Gastroesophageal sphincter (tissue), 4 donors: ENCODE measurements at regions not wholly inside any gene's neighbourhood (a gene's known extent, or its start where the extent isn't known, plus 50 kb on each side); places are given as distances from the start of the nearest gene placed in this dataset.

Experiments
- ATAC-seq: fragments of 150-250 bp; one replicate; pipeline ENCODE4 v1.9.1; 2016; ENCODE audit warnings: mild to moderate bottlenecking, moderate library complexity
- H3K27ac ChIP-seq, 4 donors: fragments of 200-600 bp; sonication (generic) in 3 of 4; 1 replicate in 3 of 4; 2 replicates in 1 of 4; pipeline ENCODE4 v1.5.1; 2016 to 2019
- H3K27me3 ChIP-seq: fragments of 200-600 bp; sonication (generic); one replicate; pipeline ENCODE4 v1.5.1; 2019
- H3K36me3 ChIP-seq, 2 donors: fragments of 200-600 bp; sonication (generic); one replicate each; pipeline ENCODE4 v1.5.1; 2019; ENCODE audit warnings: control low read depth in 1 of 2
- H3K4me1 ChIP-seq, 3 donors: fragments of 200-600 bp; sonication (generic); 1 replicate in 2 of 3; 2 replicates in 1 of 3; pipeline ENCODE4 v1.5.1; 2016 to 2019; ENCODE audit warnings: control low read depth in 2 of 3
- H3K4me3 ChIP-seq, 2 donors: fragments of 200-600 bp; sonication (generic); one replicate each; pipeline ENCODE4 v1.5.1; 2019; ENCODE audit warnings: mild to moderate bottlenecking in 1 of 2, moderate library complexity in 1 of 2
- H3K9me3 ChIP-seq, 3 donors: fragments of 200-600 bp; sonication (generic); one replicate each; pipeline ENCODE4 v1.5.1; 2017 to 2019; ENCODE audit warnings: control low read depth in 2 of 3
- CTCF ChIP-seq, 4 experiments: fragments of 200-600 bp in 2 of 4; fragments of 450-650 bp in 2 of 4; sonication (generic) in 1 of 4; IDR thresholded peaks; one replicate each; pipeline ENCODE4 v1.5.1; 2017 to 2019; ENCODE audit warnings: antibody characterized with exemption in 4 of 4, mild to moderate bottlenecking in 2 of 4, moderate library complexity in 2 of 4
- EP300 ChIP-seq: sonication (generic); formaldehyde crosslinking; IDR thresholded peaks from one replicate; pipeline ENCODE4 v1.6.1; 2017; ENCODE audit warnings: antibody characterized with exemption, mild to moderate bottlenecking
- POLR2A ChIP-seq, 2 donors: fragments of 450-650 bp; IDR thresholded peaks; one replicate each; pipeline ENCODE4 v1.6.1; 2017; ENCODE audit warnings: antibody characterized with exemption in 2 of 2, mild to moderate bottlenecking in 2 of 2, moderate library complexity in 1 of 2
- POLR2AphosphoS5 ChIP-seq: sonication (generic); formaldehyde crosslinking; IDR thresholded peaks from one replicate; pipeline ENCODE4 v1.6.1; 2017; ENCODE audit warnings: antibody characterized with exemption
- WGBS, 2 donors: methylation state at CpG; one replicate each; pipeline ENCODE4 v1.1.5; 2018; ENCODE audit warnings: low coverage in 1 of 2; 5-methylcytosine and 5-hydroxymethylcytosine counted together

- no peaks in the 10 kb centered on the region for H3K27me3 ChIP-seq
- no peak for ATAC-seq
- TF ChIP-seq EP300 (no peak), POLR2A (IDR thresholded peaks at IDR 0.05) (no peak), POLR2AphosphoS5 (no peak), CTCF (IDR thresholded peaks at IDR 0.05) (no peak)
- no peaks in the 10 kb centered on the region for H3K4me1 ChIP-seq
- 64 to 71% methylated on average over 1 of the region's 1 CpG for WGBS, 2 donors
- no peaks in the 10 kb centered on the region for H3K9me3 ChIP-seq
- no peak overlapping the region for H3K27ac ChIP-seq
- H3K4me3 ChIP-seq, result no peak overlapping the region
- no peaks in the 10 kb centered on the region for H3K36me3 ChIP-seq
Observed at GRCh38 chr15:37204692-37205091, 104.3 kb upstream of the MEIS2 start.

GRCh38 chr15:37206690-37207089, 106.3 kb upstream of the MEIS2 start:
- no peak for TF ChIP-seq POLR2AphosphoS5
- no peak for TF ChIP-seq CTCF (IDR thresholded peaks at IDR 0.05)
- no peak for TF ChIP-seq POLR2A (IDR thresholded peaks at IDR 0.05)
- TF ChIP-seq EP300, result no peak

GRCh38 chr15:37208146-37209040, 108.0 kb upstream of the MEIS2 start:
- Histone ChIP-seq H3K36me3 (no peaks in the 10 kb centered on the region), H3K4me3 (no peak overlapping the region), H3K9me3 (no peaks in the 10 kb centered on the region), H3K27ac (no peak overlapping the region), H3K27me3 (no peaks in the 10 kb centered on the region), H3K4me1 (no peaks in the 10 kb centered on the region)
- no peak for ATAC-seq
- TF ChIP-seq POLR2A (IDR thresholded peaks at IDR 0.05) (no peak), POLR2AphosphoS5 (no peak), CTCF (IDR thresholded peaks at IDR 0.05) (no peak), EP300 (no peak)
- 59 to 66% methylated on average over 3 of the region's 3 CpGs for WGBS, 2 donors

More at GRCh38 chr15:37206690-37207089, 106.3 kb upstream of the MEIS2 start:
- Histone ChIP-seq H3K4me3 (no peak overlapping the region), H3K9me3 (no peaks in the 10 kb centered on the region), H3K36me3 (no peaks in the 10 kb centered on the region), H3K4me1 (no peaks in the 10 kb centered on the region), H3K27ac (no peak overlapping the region), H3K27me3 (no peaks in the 10 kb centered on the region)
- WGBS, 2 donors, result 60% methylated on average over 2 of the region's 2 CpGs; no CpG with 5 or more reads in 1 of the 2 donors
- ATAC-seq, result no peak

GRCh38 chr15:37209041-37209363, 108.7 kb upstream of the MEIS2 start:
- no peak for TF ChIP-seq POLR2AphosphoS5
- TF ChIP-seq EP300, result no peak
- no peak for TF ChIP-seq POLR2A (IDR thresholded peaks at IDR 0.05)
- no peak for TF ChIP-seq CTCF (IDR thresholded peaks at IDR 0.05)
- no peaks in the 10 kb centered on the region for H3K27me3 ChIP-seq
- no peak overlapping the region for H3K27ac ChIP-seq
- ATAC-seq, result no peak
- no peak overlapping the region for H3K4me3 ChIP-seq
- no peaks in the 10 kb centered on the region for H3K9me3 ChIP-seq
- no peaks in the 10 kb centered on the region for H3K4me1 ChIP-seq
- WGBS, 2 donors, result 86% methylated on average over 1 of the region's 1 CpG; no CpG with 5 or more reads in 1 of the 2 donors
- H3K36me3 ChIP-seq, result no peaks in the 10 kb centered on the region

- Histone ChIP-seq H3K9me3 (no peaks in the 10 kb centered on the region), H3K4me1 (no peaks in the 10 kb centered on the region), H3K4me3 (no peak overlapping the region), H3K27me3 (no peaks in the 10 kb centered on the region), H3K27ac (no peak overlapping the region), H3K36me3 (no peaks in the 10 kb centered on the region)
- WGBS, 2 donors, result 83 to 86% methylated on average over 1 of the region's 1 CpG
- ATAC-seq, result no peak
- TF ChIP-seq POLR2A (IDR thresholded peaks at IDR 0.05) (no peak), EP300 (no peak), CTCF (IDR thresholded peaks at IDR 0.05) (no peak), POLR2AphosphoS5 (no peak)
Observed at GRCh38 chr15:37217567-37217966, 117.2 kb upstream of the MEIS2 start.
